HG03175 (cell line): ENCODE measurements at regions not wholly inside any gene's neighbourhood (a gene's known extent, or its start where the extent isn't known, plus 50 kb on each side); places are given as distances from the start of the nearest gene placed in this dataset.

Experiments
- ATAC-seq: cut with Tn5 transposase; IDR thresholded peaks from one replicate; pipeline ENCODE4 v1.9.1; 2021; ENCODE audit warnings: mild to moderate bottlenecking, moderate library complexity; ENCODE audit not compliant: unreplicated experiment

DNA sequence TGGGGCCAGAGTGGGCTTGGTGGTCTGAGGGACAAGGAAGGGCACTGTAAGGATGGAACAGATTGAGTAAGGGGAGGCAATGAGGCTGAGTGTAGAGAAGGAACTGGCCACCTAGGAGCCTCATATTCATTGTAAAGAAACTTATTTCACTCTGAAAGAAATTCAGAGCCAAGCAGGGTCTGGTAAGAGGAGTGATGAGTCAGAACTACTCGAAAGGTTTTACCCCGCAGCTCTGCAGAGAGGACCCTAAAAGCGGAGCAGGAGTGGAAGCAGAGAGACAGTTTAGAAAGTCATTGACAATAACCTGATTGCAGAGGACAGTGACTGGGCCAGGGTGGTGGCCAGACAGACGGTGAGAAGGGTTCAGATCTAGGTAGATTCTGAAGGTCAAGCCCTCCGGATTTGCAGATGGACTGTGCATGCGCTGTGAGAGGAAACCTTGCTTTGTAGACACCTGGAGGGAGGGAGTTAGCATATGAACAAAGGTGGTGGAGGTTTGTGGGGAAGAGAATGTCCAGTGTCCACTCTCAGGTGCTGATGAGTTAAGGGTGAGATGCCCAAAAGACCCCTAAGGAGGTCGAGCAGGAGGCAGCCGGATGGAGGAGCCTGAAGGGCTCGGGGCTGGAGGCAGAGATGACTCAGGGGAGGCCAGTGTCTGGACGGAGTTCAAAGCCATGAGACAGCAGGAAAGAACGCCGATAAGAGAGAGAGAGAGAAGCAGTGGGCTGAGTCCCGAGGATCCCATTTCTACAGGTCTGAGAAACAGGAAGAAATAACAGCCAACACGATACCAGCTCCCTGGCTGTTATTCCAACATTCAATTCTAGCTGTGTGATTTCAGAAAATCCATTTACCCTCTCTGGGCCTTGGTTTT is 546.0 kb downstream of the BRD1 start:
- ATAC-seq, result no peak

DNA sequence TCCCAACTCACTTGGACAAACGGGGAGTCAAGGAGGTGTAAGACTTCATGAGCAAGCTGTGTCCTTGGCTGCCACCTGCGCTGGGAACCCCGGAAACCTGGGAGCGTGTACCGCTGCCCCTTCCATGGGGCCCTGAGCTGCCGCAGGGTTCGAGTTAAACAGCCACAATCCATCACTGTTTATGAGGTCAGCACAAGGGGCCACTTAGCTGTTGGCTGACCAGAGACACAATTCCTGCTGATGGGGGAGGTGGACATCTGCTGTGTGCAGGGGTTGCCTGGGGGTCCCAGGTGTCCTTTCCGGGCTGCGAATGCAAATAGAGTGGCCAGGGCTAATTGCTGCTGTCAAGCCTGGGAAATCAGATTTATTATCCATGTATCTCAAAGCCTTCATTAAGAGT is 549.3 kb downstream of the BRD1 start:
- no peak for ATAC-seq

DNA sequence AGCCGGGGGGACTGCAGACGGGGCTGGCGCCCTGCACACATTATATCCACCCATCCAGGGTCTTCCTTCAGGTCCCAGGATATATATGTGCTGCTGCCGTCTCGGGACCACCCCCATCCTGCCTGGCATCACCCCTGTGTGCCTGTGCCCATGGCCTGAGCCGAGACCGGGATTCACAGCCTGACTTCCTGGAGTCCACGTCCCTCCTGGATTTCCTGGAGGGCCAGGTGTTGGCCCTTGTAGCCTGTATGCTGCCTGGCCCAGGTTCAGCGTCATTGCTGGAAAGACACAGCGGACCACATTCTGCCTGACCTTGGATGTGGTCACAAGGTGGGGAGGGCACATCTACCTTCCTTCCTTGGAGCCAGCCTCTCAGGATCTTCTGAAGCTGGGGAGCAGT is 551.1 kb downstream of the BRD1 start:
- no peak for ATAC-seq

DNA sequence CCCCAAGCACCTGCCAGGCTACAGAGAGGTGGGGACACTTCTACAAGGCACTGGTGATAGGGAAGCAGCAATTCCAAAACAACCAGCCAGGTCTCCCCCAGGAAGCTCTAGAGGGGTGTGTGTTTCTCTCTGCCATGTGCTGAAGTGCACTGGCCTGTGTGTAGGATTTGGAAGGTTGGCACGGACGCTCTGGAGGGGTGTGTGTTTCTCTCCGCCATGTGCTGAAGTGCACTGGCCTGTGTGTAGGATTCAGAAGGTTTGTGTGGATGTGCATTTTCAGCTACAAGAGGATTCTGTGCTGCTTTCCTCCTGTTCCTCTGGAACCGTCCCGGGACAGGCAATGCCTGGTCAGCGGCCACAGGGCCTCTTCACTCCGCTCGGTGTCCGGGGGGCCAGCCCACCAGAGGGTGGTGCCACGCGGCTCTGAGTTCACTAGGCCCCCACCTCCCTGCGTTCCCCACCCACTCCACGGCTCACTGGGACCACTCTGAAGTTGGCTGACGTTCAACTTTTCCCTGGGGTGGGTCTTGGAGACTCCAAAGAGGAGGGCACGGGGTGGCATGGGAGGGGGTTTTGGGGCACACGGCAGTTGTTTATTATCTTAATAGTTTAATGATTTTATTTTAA is 552.8 kb downstream of the BRD1 start:
- ATAC-seq, result no peak

DNA sequence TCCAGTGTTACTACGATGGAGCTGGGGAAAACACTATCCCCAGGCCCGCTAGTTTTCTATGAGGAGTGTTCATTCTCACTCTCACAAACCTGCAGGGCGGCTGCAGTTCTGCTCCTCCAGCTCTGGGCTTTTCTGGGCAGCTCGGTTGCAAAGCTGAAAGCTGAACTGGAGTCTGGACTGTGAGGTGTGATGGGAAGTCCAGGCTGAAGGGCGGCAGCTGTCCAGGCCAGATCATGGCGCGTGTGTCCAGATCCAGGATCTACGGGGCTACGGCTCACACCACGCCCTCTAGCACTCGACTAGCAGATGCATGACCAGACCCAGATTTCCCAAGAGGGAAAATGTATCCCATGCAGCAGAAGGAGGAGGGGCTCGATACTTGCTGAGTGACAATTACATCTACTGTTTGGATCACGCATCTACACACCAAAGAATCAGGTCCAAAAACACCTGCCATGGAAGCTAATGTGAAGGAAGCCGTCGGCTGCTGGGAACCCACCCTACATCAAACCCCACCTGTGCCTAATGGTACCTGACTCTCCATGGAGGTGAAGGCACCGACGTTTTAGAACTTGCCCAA is 555.0 kb downstream of the BRD1 start:
- ATAC-seq, result no peak

DNA sequence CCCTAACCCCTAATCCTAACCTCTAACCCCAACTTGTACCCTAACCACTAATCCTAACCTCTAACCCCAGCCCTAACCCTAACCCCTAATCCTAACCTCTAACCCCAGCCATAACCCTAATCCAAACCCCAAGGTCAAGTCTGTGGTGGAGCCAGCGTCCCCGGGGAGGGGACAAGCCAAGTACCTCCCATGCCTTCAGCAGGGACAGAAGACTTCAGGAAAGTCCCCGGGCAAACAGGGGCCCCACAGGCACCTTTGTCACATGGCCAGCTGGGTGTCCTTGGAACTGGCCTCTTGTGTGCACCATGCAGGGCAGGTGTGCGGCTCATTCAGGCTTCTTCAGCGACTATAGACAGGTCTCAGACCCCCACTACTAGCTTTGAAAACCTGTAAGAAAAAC is 555.8 kb downstream of the BRD1 start:
- ATAC-seq, result no peak

DNA sequence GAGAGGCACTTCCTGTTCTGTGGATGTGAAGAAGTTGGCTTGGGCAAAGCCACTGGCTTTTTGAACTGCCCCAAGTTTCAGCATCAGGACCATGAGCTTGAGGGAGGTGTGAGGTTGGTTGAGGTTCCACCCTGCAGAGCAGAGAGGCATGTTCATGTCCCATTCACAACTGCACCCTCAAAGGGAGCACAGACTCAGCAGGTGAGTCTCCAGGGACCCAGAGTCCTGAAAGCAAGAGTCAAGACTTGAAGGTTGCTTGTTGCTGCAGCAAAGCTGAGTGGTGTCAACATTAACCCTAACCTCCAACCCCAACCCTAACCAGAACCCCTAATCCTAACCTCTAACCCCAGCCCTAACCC is 556.3 kb downstream of the BRD1 start:
- no peak for ATAC-seq

DNA sequence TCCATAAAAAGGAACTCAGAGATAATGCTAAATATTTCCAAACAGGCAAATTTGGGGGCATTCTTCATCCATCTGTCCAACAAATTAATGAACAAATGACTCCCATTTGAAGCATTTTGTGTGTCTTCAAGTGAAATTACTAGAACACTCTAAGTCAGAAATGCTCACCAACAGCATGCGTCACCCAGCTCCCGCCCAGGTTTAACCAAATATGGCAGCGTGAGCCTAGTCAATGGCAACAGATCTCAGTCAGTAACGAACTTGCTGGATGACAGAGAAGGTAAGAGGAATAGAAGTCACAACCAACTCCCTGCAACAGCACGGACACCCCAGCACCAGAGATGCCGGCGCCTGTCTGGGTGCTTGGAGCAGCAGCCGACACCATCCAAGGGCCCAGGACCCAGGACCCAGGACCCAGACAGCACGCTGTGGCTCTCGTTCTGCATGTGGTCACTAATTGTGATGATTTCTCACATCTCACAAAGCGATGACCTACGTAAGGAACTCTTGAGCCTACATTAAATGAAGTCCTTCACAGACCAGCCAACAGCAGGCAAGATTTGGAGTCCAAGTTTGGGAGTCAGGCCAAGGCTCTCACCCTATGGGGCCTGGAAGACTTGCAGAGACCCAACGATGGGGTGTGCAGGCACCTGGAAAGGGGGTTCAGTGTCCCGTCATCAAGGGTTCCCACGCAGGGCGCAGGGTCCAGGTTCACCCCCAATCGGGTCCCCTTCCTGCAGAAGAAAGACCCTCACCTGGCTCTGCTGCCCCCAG is 556.9 kb downstream of the BRD1 start:
- no peak for ATAC-seq

DNA sequence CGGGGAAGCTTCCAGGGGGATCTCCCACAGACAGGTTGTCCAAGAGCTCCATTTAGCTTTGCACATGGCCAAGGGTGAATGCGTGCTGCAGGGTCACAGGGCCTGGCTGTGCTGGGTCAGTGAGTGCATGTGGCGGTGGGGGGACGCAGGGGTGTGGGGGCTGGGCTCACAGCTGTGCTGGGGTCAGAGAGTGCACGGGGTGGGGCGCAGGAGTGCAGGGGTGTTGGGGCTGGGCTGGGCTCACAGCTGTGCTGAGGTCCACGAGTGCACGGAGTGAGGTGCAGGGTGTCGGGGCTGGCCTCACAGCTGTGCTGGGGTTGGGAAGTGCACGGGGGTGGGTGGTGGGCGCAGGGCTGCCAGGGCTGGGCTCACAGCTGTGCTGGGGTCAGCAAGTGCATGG is 557.7 kb downstream of the BRD1 start:
- ATAC-seq, result no peak

DNA sequence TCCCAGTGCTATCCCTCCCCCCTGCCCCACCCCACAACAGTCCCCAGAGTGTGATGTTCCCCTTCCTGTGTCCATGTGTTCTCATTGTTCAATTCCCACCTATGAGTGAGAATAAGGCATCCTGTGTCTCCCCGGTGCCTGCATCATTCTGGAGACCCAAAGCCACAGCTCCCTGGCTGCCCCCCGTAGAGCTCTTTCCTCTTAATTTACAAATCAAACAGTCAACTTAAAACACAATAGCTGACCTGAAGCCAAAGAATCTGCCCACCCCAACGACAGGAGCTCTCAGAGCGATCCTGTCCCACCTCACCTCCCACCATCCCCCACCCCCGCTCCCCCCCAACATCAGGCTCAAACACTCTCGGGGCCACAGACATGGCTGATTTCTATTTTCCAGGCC is 558.3 kb downstream of the BRD1 start:
- no peak for ATAC-seq

DNA sequence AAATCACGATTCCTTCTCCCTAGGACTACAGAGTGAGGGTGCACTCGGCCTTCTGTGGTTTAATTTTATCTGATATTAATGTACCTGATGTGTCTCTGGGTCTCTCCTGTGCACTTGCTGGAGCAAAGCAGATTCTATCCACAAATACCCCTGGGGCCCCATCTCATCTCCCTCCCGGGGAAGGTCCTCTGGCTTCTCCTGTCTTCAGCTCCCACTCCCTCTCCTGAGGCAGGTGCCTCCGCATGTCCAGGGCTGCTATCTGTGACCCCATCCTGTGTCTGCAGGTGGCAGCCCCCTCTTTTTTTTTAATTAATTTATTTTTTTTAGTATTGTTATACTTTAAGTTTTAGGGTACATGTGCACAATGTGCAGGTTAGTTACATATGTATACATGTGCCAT is 558.7 kb downstream of the BRD1 start:
- no peak for ATAC-seq

DNA sequence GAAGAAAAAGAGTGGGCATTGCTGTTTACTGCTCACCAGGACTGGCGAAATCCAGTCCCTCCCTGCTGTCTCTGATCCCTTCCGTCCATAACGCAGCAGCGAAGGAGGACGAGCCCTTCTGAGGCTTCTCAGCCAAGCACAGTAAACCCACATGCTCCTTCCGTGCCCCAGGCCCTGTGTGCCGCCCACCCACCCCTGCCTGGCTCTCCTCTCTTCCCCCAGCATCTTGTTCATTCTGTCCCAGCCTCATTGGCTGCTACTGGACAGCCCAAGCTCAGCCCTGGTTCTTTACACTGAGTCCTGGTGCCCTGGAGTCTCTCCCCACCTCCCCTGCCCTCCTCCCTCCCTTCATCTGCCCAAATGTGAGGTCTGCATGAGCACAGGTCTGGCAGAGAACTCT is 559.7 kb downstream of the BRD1 start:
- ATAC-seq, result no peak

DNA sequence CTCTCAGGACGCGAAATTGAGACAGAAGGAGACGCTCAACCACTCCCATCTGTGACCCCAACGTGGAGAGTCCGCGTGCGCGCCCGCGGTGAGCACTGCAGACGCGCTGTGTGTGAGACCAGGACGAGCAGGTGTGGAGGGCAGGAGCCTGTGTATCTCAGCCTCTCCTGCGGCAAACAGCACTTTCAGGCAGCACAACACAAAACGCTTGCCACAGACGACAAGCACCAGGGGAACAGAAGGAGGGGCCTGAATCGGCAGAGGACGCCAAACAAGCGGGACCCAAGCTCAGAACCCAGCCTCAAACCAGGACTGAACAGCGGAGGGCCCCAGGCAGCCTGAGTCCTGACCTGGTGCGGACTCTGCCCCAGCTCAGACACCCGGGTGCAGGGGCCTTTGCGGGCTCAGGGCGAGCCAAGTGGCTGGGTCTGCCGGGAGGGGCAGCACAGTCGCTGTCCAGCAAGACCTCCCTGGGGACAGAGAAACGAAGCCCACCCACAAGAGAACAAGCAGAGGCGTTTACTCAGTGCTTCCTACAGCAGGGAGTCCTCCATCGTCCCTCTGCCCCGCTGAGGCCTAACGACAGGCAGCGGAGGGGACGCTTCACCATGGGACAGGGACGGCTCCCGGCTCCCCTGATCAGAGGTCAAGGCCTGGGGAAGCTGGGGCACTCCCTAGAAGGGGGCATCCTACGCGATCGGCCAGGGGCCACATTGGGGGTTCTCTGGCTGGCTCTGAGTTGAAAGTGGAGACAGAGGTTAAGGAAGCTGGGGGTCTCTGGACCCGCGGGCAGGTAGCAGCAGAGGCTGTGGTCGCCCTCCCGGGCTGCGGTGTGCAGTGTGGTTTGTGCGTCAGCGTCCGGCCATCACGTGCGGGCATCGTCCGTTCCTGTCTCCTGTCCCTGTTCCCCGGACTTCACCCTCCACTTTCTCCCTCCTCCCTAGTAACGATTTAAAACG is 560.8 kb downstream of the BRD1 start:
- ATAC-seq, result no peak

DNA sequence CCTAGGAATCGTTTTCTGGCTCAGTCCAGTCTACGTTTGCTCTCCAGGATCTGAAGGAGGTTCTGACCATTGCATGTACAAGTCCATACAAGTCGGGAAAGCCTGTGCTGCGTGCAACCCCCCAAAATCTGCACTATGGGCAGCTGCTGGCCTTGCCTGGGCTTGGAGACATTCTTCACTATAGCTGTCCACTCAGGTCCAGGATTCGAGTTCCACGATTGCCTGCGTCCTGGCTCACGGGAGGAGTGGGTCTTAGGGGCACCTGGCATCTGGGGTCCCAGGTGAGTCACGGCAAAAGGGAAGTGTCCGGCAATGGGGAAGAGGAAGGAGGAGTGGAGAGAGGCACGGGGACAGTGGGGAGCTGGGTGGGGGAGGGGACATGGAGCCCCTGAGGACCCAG is 563.0 kb downstream of the BRD1 start:
- no peak for ATAC-seq

DNA sequence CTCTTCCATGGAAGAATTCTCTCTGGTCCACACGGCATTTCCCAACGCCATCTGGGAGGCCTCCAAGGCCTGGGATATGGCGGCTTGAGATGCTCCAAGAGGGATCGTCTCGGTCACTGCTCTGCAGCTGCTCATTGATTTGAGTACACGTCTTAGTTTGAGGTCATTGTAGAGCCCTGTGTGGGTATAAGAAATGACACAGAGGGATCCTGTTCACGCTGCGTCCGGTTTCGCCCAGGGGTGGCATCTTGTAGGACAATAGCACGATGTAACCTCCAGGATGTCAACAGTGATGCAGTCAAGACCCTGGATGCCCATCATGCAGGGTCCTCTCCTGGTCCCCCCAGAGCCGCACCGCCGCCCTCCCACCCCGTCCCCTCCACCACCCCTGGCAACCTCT is 564.6 kb downstream of the BRD1 start:
- ATAC-seq, result no peak

DNA sequence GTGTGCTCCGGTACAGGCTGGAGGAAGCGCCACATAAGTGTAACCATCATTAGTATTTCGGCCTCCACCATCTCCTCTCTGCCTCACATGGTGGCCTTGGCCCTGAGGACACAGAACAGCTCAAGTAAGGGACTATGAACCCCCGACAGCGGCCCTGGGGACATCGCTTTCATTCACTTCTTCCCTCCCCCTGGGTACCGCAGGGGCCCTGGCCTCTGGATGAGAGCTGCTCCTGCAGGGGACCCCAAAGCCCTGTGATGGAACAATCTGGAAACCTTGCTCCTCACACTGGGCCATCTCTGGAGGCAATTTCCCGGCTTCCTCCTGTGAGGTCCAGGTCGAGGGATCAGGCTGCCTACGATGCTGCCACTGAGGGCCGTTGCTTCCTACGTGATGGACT is 565.5 kb downstream of the BRD1 start:
- ATAC-seq, result no peak

DNA sequence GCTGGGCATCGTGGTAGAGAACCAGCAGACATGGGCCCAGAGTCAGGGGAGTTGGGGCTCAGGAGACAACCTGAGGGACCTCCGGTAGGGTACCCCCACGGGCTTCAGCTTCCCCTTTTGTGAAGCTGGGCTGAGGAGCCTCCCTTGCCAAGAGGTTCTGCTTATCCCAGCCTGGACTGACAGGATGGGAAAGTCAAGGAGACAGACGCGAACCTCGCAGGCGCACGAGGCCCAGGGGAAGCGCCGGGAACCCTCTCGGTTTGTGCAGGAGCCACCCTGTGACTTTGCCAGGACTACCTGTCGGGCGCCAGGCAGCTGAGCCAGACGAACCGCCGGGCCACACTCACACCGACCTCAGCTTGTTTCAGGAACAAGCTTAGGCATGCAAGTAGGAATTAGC is 566.1 kb downstream of the BRD1 start:
- no peak for ATAC-seq

DNA sequence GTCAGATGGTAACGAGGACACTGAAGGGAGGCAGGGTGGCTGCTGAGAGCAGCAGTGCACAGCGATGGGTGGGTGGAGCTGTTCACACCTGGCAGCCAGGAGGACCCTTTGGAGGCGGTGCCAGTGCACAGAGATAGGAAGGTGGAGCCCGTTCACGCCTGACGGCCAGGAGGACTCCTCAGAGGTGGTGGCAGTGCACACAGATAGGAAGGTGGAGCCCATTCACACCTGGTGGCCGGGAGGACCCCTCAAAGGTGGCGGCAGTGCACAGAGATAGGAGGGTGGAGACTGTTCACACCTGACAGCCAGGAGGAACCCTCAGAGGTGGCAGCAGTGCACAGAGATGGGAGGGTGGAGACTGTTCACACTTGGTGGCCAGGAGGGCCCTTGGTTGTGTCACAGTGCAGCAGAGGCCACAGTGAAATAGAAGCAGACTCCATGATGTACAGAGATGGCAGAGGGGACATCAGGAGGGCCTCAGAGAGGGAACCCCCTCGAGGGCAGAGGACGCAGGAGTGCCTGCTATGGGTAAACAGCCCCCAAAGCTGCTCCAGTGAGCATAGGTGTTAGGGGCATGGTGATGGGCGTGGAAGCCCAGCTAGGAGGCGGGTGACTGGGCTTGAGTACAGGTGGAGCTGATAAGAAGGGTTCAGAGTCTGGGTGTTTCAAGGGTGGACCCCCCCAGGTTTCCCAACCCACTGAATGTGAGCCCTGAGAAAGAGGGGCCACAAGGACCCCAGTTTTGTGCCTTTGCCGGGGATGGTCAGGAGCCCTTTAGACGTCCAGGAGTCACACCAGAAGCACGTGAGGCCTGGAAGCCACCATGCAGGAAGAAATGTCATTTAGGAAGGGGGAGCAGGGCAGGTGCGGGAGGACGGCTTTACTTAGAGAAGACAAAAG is 566.7 kb downstream of the BRD1 start:
- no peak for ATAC-seq

DNA sequence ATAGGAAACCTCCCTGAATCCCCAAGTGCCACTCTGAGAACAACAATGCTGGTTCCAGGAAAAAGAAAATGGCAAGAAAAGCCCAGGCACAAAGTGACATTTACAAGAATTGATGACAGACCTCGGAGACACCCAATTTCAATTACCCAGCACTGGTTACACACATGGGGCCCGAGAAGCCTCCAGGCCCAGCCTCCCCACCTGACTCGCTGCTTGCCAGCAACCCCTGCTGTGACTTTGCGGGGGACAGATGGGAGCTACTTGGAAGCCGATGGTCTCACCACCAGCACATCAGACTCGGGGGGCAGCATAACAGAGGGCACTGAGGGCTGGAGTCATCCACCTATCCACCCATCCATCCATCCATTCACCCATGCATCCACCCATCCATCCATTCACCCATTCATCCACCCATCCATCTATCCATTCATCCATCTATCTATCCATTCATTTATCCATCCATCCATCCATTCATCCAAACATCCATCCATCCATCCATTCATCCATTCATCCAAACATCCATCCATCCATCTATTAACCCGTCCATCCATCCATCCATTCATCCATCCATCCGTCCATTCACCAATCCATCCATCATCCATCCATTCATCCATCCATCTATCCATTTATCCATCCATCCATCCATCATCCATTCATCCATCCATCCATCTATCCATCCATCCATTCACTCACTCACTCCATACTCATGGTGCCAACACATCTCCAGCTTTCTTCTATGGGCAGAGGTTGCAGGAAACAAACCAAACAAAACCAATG is 567.6 kb downstream of the BRD1 start:
- no peak for ATAC-seq
